ENCODE measurements at regions not wholly inside any gene's neighbourhood (a gene's known extent, or its start where the extent isn't known, plus 50 kb on each side); places are given as distances from the start of the nearest gene placed in this dataset.

DNA sequence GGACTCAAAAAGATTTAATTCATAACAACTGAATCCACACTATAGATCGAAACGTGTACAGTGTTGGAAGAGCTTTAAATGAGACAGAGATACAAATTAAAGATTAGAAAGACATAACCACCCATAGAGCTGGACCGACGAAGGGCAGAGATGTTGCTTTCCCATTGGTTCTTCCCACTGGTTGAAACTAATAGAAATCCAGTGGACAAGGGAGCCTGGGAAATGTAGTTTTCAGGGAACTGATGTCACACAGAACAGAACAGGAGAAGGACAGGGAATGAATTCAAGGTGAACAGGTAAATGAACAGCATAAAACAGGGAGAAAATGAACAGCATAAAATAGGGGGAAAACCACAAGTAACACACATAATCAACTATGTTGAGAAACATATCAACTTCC, 328.7 kb downstream of the ZNF621 start:
- DNase-seq (ENCODE audit: low read depth, low spot score): no peak

- DNase-seq (ENCODE audit: low read depth, low spot score): no peak
Observed at GRCh38 chr3:40855871-40856270, 331.1 kb downstream of the ZNF621 start.

GRCh38 chr3:40858364-40859115, 333.8 kb downstream of the ZNF621 start:
- DNase-seq (ENCODE audit: low read depth, low spot score): no peak

DNA sequence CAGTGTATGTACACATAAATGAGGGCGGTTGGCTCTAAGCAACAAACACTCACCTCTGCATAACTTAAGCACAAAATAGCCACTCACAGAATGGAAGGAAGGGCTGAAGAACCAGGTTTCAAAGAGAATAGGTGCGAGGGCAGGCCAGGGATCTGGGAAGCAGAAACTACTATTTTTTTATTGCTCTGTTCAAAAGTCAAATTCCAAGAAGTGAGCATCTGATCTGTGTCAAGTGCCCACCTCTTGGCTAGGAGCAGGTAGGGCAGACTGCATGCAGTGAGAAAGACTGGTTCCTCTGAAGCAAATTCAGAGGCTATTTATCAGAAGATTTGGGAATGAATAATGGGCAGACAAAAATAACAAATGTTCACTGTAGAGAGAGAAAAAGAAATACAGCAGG, 336.4 kb upstream of the CTNNB1 start:
- no peak for DNase-seq (ENCODE audit: low read depth, low spot score)

- DNase-seq (ENCODE audit: low read depth, low spot score): no peak
Observed at GRCh38 chr3:40864146-40864782, 335.0 kb upstream of the CTNNB1 start.

GRCh38 chr3:40864915-40865314, 334.4 kb upstream of the CTNNB1 start:
- no peak for DNase-seq (ENCODE audit: low read depth, low spot score)

GRCh38 chr3:40867797-40868196, 331.5 kb upstream of the CTNNB1 start:
- no peak for DNase-seq (ENCODE audit: low read depth, low spot score)

DNA sequence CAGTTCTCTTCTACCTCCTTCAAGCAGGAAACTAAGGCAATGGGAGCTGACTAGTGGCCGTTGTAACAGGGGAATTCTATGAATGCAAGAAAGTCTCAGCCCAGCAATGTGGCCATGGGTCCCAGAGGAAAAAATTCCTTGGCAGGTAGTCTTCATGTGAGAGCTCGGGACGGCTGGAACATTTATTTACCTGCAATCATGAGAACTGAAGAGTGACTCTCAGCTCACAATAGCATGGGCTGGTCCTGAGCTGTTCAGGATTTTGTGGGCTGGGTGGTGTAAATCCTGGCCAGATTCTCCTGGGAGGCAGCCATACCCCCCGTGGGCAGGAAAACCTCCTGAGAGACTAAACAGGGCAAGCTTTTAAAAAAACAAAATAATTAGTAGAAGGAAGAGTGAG, 330.3 kb upstream of the CTNNB1 start:
- no peak for DNase-seq (ENCODE audit: low read depth, low spot score)

- DNase-seq (ENCODE audit: low read depth, low spot score): no peak
Observed at GRCh38 chr3:40869939-40870338, 329.4 kb upstream of the CTNNB1 start.

- no peak for DNase-seq (ENCODE audit: low read depth, low spot score)
Observed at GRCh38 chr3:40871394-40871793, 327.9 kb upstream of the CTNNB1 start.

- DNase-seq (ENCODE audit: low read depth, low spot score): no peak
Observed at GRCh38 chr3:40872258-40872920, 326.9 kb upstream of the CTNNB1 start.

- no peak for DNase-seq (ENCODE audit: low read depth, low spot score)
Observed at GRCh38 chr3:40873476-40873875, 325.8 kb upstream of the CTNNB1 start.

DNA sequence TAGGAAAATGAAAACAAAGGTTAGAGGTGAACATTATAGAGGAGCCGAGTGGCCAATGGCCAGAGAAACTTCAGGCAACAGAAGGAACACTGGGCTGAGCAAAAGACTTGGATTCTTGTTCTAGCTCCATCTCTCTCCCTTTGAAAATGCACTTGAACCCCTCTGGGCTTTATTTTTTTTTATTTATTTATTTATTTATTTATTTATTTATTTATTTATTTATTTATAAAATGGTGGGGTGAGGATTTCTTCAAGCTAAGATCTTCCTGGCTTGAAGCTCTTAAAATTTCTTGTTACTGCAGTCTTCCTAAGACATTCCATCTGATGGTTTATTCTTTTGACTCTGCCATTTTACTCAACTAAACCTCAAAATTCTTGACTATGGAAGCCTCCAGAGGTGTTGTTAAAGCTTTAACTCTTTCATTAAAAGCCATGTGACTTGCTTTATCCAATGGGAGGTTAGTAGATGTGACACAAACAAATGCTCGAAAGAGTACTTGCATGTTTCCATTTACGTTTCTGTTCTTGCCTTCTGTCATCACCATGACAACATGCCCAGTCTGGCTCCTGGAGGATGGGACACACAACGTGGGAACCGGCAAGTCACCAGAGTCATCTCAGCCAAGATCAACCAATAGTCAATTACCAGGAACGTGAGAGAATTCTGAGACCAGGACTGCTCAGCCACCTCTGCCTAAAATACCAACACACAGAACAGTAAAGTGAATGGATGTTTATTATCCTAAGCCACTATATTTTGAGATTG, 325.2 kb upstream of the CTNNB1 start:
- DNase-seq (ENCODE audit: low read depth, low spot score): no peak

- DNase-seq (ENCODE audit: low read depth, low spot score): no peak
Observed at GRCh38 chr3:40875581-40875980, 323.7 kb upstream of the CTNNB1 start.

GRCh38 chr3:40876009-40876408, 323.3 kb upstream of the CTNNB1 start:
- no peak for DNase-seq (ENCODE audit: low read depth, low spot score)

DNA sequence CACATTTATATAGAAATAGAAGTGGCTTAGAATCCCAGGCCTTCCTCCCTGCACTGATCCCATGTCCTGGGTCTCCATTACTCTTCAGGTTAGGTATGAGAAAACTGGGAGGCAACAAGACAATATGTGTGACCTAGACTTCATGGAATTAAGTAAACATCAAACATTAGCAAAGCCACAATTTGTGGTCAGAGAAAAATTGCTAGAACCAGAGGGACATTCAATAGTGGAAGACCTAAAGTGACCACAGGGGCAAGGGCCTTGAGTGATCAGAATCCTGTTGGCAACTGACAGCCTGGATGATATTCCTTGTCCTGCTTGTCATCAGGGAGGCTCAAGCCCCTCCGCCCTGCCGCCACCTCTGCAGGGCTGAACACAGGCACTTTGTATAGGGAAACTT, 322.8 kb upstream of the CTNNB1 start:
- no peak for DNase-seq (ENCODE audit: low read depth, low spot score)

DNA sequence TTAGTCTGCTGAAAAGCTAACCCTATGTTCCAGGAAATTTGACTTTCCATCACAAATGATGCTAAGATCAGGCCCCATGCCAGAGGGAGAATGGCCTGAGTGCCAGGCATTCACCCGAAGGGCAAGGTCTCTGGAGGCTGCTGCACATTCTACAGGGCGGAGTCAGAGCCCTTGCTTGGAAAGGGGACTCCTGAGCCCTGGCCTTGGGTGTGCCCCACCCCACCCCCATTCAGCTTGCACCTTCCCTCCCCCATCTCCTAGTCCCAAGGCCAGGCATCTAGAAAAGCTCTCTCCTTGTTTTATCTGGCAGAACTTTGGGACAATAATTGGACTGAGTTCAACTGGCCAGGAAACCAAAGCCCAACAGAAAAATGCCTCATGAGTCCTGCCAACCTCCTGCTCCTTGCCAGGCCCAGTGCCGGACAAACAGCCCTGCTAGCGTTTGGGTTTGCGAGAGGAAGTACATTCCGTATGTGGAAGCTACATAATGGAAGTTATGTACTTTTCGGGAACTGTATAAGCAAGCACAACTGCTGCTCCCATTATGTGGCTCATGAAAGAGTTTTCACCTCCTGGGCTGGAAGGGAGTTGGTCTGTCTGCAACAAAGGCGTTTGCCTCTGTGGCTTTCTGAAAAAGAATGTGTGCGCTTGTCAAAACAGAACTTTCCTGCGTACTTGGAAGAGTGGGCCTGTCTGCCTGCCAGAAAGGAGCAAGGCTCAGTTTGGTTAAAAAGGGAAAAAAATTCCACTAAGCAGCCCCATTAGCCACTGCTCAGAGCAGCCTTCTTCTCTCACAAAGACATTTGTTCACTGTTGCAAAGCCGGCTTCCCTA, 321.5 kb upstream of the CTNNB1 start:
- DNase-seq (ENCODE audit: low read depth, low spot score): no peak

DNA sequence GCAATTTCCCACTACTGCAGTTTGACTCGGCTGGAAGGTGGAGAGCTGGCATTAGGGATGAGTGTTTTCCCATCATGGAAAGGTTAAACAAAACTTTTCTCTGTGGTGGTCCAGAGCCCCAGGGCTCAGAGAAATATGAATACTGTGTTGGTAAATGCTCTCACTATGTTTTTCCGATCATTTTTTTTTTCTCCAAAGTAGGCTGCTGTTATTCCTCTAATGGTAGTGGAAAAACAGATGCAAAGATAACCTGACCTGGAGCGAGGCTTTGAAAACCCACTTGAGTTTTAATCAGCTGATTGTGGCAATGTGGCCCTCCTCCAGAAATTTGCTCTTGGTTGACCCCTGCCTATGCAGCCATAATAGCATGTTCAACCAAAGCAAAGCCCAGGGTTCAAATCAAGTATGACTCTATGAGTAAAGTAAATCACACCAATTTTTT, 320.8 kb upstream of the CTNNB1 start:
- DNase-seq (ENCODE audit: low read depth, low spot score): no peak

- no peak for DNase-seq (ENCODE audit: low read depth, low spot score)
Observed at GRCh38 chr3:40885430-40885829, 313.9 kb upstream of the CTNNB1 start.

DNA sequence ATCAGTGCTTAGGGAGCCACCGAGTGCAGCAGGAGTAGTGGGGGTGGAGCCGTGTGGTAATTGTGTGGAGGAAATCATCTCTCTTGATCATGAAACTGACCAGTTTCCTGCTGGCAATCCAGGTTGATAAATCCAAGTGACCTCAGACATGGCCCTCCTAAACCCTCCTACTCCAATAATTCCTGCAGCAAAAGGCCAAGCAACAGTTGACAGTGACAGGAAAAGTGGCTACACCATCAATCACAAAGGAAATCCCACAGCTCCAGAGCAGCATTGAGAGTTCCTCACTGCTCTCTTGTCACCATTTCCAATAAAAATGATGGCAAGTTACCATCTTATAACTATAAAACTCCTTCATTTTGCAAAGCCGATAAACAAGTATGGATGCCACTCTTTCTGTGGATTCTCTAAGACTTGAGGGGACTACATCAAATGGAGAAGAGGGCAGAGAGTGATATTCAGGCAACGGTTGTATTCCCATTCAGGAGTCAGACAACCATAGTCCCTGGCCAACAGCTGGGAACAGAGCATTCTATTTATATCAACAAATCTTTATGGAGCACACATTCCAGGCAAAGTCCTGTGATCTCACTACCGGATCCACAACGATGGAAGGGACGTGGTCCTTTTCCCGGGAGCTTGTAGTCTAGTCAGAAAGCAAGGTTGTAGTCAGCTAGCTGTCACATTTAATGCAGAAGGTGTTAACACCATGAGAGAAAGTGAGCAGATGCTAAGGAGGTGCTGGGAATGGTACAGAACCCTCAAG, 312.5 kb upstream of the CTNNB1 start:
- no peak for DNase-seq (ENCODE audit: low read depth, low spot score)
